A673 (cell line): ENCODE measurements at regions not wholly inside any gene's neighbourhood (a gene's known extent, or its start where the extent isn't known, plus 50 kb on each side); places are given as distances from the start of the nearest gene placed in this dataset.

Experiments
- EZH2 ChIP-seq: fragments of 200-600 bp; sonication (generic); IDR thresholded peaks from 2 replicates; pipeline ENCODE4 v1.6.1; 2017; ENCODE audit warnings: borderline replicate concordance, low read depth, mild to moderate bottlenecking, mixed read lengths, antibody characterized with exemption, low read length; ENCODE audit not compliant: poor library complexity, severe bottlenecking
- TF ChIP-seq, protein P1 (sequence below): fragments of 300-800, 200-600 bp; sonication (generic); conservative IDR thresholded peaks from 2 replicates; pipeline ENCODE4 v1.5.1; 2017; ENCODE audit warnings: low read depth, mild to moderate bottlenecking, antibody characterized with exemption, low read length, moderate library complexity, mixed read lengths

GRCh38 chr4:81353861-81354260 is 117.8 kb downstream of the RASGEF1B start:
- TF ChIP-seq, protein P1, sequence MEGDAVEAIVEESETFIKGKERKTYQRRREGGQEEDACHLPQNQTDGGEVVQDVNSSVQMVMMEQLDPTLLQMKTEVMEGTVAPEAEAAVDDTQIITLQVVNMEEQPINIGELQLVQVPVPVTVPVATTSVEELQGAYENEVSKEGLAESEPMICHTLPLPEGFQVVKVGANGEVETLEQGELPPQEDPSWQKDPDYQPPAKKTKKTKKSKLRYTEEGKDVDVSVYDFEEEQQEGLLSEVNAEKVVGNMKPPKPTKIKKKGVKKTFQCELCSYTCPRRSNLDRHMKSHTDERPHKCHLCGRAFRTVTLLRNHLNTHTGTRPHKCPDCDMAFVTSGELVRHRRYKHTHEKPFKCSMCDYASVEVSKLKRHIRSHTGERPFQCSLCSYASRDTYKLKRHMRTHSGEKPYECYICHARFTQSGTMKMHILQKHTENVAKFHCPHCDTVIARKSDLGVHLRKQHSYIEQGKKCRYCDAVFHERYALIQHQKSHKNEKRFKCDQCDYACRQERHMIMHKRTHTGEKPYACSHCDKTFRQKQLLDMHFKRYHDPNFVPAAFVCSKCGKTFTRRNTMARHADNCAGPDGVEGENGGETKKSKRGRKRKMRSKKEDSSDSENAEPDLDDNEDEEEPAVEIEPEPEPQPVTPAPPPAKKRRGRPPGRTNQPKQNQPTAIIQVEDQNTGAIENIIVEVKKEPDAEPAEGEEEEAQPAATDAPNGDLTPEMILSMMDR: no peak
- no peak for TF ChIP-seq EZH2
